T-helper 1 cell (primary cell): ENCODE measurements at regions not wholly inside any gene's neighbourhood (a gene's known extent, or its start where the extent isn't known, plus 50 kb on each side); places are given as distances from the start of the nearest gene placed in this dataset.
"Not testable (repeated sequence)": the region's sequence is repeated elsewhere in the genome, so short reads cannot be mapped to it uniquely, and the experiment has no call there.

Experiments
- DNase-seq, 5 donors: peaks; one replicate each; pipeline ENCODE4 v3.0.0-alpha.2; 2012 to 2020

- no peak for DNase-seq
Measured at GRCh38 chr2:196279541-196279940, 108.2 kb upstream of the STK17B start.

- DNase-seq: no peak
Measured at GRCh38 chr2:196284144-196284844, 112.9 kb upstream of the STK17B start.

- DNase-seq: no peak
Measured at GRCh38 chr2:196284866-196285557, 113.6 kb upstream of the STK17B start.

GRCh38 chr2:196286821-196287220, 115.4 kb upstream of the STK17B start:
- DNase-seq: no peak

- DNase-seq: no peak
Measured at GRCh38 chr2:196287523-196287922, 116.1 kb upstream of the STK17B start.

GRCh38 chr2:196288006-196288538, 116.7 kb upstream of the STK17B start:
- DNase-seq: peak in 1 of 5 donors; percentile 60

- DNase-seq: peak in 1 of 5 donors; percentile 84
Measured at GRCh38 chr2:196289000-196289399, 117.6 kb upstream of the STK17B start.

- peak in 1 of 5 donors; percentile 52 for DNase-seq
Measured at GRCh38 chr2:196290136-196290535, 118.8 kb upstream of the STK17B start.

GRCh38 chr2:196290569-196290968, 119.2 kb upstream of the STK17B start:
- no peak for DNase-seq

GRCh38 chr2:196291426-196291825, 120.0 kb upstream of the STK17B start:
- peak in 1 of 5 donors; percentile 57 for DNase-seq

GRCh38 chr2:196291873-196292800, 120.8 kb upstream of the STK17B start:
- peak in 1 of 5 donors; percentile 53 for DNase-seq

GRCh38 chr2:196293751-196294515, 122.6 kb upstream of the STK17B start:
- DNase-seq: no peak

- DNase-seq: no peak
Measured at GRCh38 chr2:196294516-196294909, 123.1 kb upstream of the STK17B start.

- DNase-seq: no peak
Measured at GRCh38 chr2:196295005-196295404, 123.6 kb upstream of the STK17B start.

GRCh38 chr2:196298106-196298723, 126.8 kb upstream of the STK17B start:
- DNase-seq: not testable (repeated sequence)

GRCh38 chr2:196307775-196308305, 136.5 kb upstream of the STK17B start:
- no peak for DNase-seq

GRCh38 chr2:196309691-196310090, 138.3 kb upstream of the STK17B start:
- DNase-seq: no peak

- no peak for DNase-seq
Measured at GRCh38 chr2:196314157-196314556, 142.8 kb upstream of the STK17B start.

GRCh38 chr2:196314780-196315179, 143.4 kb upstream of the STK17B start:
- no peak for DNase-seq

- DNase-seq: no peak
Measured at GRCh38 chr2:196315388-196316049, 144.1 kb upstream of the STK17B start.

GRCh38 chr2:196316050-196316430, 144.7 kb upstream of the STK17B start:
- DNase-seq: no peak
